Skin of body (tissue), 1 donor: ENCODE measurements at regions not wholly inside any gene's neighbourhood (a gene's known extent, or its start where the extent isn't known, plus 50 kb on each side); places are given as distances from the start of the nearest gene placed in this dataset.
A peak's percentile ranks its signal among the peaks of the same experiment; 100 is the strongest.
"Not testable (repeated sequence)": the region's sequence is repeated elsewhere in the genome, so short reads cannot be mapped to it uniquely, and the experiment has no call there.

Experiments used
- DNase-seq: peaks from one replicate; lab custom pipeline; 2025; lab: John Stamatoyannopoulos, UW

DNA sequence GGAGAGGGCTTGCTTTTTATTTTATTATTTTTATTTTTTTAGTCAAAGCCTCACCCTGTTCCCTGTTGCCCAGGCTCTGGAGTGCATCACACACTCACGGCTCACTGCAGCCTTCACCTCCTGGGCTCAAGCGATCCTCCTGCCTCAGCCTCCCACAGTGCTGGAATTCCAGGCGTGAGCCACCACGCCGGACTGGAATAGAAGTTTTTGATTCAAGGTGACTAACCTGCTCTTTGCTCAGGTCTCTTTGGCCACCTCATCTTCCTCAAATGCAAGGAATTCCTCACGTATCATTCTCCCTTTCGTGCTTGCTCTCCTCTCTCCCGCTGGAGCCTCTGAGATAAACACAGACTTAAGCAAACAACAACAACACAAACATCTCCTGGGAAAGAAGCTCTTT, 636.8 kb downstream of the ADCYAP1 start:
- no peak for DNase-seq

DNA sequence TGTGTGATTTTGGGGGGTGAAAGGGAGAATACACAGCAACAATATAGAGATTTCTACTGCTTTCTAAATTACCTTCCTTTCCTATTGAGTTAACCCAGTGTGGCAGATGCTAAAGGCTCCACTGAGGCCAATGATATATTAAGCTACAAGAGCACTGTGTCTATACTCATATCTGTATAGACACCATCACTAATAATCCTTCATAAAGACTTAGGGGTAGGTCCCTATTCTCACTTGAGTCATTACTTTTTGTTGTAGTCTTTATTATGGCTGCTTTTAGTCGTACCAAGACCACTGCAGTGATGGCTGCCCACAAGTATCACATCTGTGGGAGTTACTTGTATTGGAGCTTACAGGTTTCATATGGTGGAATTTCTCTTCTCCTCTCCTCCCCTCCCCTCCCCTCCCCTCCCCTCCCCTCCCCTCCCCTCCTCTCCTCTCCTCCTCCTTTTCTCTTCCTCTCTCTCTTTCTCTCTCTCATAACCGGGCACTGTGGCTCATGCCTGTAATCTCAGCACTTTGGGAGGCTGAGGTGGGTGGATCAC, 637.6 kb downstream of the ADCYAP1 start:
- no peak for DNase-seq

DNA sequence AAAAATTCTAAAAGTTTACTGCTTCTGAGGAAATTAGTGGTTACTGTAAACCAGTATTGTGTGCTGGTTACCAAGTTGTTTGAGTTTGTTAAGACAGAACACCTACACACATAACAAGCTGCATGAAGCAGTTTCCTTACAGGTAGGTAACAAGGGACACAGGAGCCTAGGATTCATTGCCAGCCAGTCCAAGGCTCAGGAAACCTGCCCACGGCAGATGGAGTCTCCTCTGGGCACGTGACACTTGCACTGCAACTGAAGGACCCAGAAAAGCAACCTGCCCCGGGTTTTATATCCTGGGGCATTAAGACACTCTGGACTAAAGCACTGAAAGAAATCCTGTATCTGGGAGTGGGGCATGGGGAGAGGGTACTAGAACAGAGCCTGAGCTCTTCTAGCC, 639.3 kb downstream of the ADCYAP1 start:
- DNase-seq, result no peak

DNA sequence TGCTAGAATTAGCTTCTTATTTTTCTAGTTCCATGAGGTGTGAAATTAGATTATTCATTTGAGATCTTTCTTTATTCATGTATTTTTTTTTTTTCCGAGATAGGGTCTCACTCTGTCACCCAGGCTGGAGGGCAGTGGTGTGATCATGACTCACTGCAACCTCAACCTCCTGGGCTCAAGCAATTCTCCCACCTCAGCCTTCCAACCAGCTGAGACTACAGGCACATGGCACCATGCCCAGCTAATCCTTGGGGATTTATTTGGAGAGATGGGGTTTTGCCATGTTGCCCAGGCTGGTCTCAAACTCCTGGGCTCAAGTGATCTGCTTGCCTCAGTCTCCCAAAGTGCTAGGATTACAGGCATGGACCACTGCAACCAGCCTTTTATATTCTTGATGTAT, 653.0 kb downstream of the ADCYAP1 start:
- DNase-seq, result not testable (repeated sequence)

DNA sequence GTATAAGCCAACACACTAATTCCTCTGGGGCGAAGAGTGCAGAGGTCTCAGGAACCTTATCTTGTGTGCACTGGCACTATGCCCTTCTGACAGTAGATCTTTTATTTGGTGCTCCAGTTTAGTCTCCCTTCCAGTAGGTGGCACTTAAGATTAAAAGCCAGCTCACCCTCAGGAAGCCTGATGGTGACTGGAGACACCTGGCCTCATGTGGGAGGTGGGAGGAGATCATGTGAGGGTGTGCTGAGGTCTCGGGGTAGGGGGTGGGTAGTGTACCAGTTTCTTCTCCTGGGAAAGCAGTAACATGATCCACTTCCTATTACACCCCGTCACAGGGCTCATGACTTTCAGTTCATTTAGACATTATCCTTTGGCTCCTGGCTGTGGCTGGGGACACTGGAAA, 654.9 kb downstream of the ADCYAP1 start:
- DNase-seq, result no peak

DNA sequence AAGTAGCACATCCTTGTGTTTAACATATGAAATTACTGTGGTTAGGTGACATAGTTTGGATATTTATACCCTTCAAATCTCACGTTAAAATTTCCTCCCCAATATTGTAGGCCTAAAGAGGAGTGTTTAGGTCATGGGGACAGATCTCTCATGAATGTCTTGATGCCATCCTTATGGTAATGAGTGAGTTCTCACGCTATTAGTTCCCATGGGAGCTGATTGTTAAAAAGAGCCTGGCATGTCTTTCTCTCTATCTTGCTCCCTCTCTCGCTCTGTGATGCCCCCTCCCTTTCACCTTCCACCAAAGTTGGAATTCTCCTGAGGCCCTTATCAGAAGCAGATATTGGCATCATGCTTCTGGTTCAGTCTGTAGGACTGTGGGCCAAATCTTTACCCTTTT, 660.1 kb downstream of the ADCYAP1 start:
- DNase-seq, result no peak

DNA sequence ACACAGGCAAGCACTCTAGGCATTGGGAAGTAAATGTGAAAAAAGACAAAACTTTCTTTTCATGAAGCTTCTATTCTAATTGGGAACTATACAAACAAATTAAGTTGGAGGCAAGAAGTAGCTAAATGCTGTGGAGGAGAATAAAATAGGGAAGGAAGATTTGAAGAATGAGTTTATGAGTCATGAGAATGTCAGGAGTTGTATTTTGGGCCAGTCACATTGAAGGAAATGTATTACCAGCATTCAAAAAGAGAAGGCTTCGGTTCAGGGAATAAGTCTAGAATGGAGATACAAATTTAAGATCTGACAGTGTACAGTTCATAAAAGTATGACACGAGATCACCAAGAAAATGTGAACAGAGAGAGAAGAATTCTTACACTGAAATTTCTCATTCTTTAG, 666.5 kb downstream of the ADCYAP1 start:
- DNase-seq, result no peak

DNA sequence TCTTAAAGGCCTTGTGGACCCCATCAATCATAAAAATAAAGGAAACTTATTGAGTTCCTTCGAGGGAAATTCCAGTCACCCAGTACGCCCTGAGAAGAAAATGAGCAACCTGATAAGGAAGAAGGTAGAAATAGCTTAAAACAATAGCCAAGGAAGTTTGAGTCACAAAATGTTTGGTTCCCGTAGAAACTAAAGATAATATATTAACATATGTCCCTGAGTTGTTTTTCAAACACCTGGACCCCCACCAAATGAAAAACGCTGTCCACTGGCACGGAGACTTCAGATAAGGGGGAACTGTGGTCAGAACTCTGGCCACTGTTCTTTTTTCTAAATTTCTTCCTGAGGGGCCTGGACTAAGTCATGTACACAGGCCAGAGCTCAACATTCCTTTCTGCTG, 669.1 kb downstream of the ADCYAP1 start:
- no peak for DNase-seq

DNA sequence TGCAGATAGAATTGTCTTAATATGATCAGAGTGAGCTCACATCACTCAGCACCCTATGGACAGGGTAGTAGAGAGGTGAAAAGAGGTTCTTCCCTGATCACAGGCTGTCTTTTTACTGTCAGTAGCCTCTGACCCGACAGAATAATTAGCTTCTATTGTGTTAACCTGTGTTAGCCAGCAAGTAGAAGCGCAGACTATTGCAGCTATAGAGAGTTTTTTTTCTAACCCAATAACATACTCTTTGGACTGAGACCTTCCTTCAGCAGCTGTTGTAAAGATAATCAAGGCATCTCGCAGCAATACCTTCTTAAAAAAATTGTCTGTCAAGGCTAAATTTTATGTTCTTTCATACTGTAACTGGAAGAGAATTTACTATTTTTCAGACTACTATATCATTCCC, 670.4 kb downstream of the ADCYAP1 start:
- DNase-seq, result no peak

DNA sequence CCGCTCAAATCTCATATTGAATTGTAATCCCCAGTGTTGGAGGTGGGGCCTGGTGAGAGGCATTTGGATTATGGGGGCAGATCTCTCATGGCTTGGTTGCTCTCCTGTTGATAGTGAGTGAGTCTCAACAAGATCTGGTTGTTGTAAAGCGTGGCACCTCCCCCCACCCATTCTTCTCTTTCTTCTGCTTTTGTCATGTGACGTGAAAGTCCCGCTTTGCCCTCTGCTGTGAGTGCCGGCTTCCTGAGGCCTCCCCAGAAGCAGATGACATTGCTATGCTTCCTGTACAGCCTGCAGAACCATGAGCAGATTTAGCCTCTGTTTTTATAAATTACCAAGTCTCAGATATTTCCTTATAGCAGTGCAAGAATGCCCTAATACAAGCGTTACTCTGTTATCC, 673.8 kb downstream of the ADCYAP1 start:
- DNase-seq, result no peak

DNA sequence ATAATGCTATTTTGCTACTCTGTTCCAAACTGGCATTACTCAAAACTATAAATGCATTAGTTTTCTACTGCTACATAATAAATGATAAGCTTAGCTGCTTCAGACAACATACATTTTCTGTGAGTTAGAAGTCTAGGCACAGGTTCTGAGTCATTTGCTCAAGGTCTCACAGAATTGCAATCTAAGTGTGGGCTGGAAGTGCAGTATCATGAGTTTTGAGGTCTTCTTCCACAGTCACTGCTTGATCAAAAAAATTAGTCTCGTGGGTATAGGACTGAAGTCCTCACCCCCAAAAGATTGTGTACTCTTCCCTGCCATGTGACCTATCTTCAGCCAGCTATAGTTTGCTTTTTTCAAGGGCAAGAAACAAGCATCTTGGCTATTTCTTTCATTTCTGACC, 676.9 kb downstream of the ADCYAP1 start:
- DNase-seq, result no peak

DNA sequence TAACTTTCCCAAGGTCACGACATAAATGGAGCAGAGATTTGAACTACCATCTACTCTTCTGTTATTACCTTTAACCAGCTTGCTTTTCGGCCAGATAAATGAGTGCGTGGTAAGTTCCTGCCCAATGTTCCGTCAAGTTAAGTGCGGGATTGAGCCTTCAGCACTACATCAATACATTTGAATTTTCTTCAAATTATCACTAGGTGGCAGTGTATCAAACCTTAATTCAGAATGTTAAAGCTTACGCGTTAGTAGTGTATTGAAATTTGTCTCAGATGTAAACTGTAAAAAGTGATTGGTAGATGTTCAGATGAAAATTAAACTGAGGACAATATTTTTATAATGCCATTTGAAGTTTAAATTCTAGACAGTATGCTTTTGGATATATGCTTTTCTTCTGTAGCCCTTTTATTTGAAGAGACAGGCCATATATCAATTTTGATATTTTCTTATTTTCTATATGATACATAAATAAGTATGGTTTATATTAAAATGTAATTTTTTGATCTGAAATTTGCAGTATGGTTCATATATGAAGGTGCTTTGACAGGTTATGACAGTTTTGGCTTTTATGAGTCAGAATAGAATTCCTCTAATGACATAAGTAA, 681.3 kb downstream of the ADCYAP1 start:
- DNase-seq, result peak; percentile 25

DNA sequence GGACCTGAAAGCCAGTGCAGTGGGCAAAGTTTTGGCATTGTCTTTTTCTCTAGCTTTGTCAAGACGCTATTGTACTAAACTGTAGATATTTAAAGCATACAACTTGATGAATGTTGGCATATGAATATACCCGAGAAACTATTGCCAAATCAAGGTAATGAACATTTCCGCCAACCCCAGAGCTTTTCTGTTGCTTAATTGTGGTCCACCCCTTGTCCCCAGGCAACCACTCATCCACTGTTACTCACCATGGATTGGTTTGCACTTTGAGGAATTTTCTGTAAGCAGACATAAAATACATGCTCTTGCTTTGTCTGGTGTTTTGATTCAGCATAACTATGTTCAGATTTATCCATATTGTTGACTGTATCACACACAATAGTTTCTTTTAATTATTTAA, 688.4 kb downstream of the ADCYAP1 start:
- no peak for DNase-seq

DNA sequence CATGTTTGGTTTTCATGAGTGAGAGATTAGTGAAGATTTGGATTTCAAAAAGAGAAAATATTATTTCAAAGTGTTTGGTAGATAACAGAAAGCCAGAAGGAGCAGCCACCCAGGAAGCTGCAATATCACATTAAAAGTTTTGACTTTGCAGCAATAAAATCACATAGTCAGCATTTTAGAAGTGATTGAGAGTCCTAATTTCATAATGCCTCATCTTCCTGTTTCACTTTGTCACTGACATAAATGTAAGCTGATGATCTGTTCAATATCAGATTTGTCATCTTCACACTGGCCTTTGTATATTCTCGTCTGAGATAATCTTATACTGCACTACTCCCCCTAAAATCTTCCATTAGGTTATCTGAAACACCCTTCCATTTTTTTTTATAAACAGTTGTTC, 690.5 kb downstream of the ADCYAP1 start:
- DNase-seq, result no peak

DNA sequence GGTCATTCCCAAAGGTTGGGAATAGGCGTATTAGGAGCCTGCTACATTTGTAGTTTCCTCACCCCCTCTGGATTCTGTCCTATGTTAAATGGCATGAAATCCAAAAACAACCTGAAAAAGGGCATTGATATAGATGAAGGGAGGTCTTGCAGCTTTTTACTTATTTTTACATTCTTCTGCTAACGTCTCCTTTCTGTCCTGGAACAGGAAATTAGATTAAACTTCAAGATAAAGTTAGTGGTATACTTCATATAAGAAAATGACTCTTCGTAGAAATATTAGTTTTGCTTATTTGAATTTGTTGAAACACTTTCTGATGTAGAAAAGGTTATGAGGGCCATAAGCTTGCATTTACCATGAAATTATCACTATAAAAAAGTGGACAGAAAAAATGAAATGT, 694.5 kb downstream of the ADCYAP1 start:
- no peak for DNase-seq

DNA sequence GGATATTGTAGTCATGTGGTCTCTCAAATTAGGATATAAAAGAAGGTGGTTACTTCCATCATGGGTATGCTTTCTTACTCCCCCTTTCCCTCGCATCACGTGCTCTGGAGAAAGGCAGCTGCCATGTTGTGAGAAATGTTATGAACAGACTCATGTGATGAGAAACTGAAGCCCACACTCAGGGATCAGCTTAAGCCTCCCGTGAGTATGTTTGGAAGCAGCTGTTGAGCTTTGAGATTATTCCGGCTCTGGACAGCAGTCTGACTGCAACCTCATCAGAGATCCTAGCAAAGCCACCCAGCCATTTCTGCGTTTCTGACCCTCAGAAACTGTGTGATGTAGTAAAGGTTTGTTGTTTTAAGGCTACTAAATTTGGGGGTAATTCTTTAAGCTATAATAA, 700.1 kb downstream of the ADCYAP1 start:
- no peak for DNase-seq

DNA sequence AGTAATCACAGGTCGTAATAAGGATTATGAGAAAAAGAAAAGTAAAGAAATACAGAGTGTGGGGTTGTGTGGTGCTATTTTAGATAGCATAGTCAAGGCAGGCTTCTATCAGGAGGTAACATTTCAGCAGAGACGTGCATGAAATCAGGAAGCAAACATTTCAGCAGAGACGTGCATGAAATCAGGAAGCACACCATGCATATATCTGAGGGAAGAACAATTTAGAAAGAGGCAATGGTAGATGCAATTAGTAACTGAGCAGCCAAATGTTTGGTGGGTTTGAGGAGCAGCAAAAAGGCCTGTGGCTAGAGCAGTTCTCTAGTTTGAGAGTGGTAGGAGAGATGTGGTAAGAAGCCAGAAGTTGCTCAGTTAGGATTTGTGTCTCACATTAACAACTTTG, 713.7 kb downstream of the ADCYAP1 start:
- no peak for DNase-seq

DNA sequence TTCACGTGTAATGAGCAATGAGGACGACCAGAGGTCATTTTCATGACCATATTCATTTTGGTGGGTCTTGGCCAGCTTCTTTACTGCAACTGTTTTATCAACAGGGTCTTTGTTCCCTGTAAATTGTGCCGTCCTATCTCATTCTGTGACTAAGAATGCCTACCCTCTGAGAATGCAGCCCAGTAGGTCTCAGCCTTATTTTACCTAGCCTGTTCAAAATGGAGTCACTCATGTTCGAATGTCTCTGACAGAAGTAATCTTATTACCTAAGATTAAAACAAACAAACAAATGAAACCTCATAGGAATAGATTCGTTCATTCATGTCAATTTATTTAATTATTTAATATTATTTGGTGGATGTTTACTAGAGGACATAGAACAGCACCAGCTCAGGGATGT, 714.8 kb downstream of the ADCYAP1 start:
- DNase-seq, result no peak

DNA sequence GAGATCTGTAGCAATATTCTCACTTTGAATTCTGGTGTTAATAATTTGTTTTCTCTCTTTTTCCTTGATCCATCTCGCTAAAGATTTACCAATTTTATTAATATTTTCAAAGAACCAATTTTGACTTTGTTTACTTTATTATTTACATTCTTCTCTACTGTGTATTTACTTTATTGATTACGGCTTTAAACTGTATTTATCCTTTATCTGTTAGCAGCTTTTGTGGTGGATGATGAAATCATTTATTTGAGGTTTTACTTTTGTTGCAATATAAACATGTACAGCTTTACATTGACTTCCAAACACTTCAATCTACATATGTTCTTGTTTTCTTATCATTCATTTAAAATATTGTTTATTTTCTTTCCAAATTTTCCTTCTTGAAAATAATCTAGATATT, 719.9 kb downstream of the ADCYAP1 start:
- no peak for DNase-seq

DNA sequence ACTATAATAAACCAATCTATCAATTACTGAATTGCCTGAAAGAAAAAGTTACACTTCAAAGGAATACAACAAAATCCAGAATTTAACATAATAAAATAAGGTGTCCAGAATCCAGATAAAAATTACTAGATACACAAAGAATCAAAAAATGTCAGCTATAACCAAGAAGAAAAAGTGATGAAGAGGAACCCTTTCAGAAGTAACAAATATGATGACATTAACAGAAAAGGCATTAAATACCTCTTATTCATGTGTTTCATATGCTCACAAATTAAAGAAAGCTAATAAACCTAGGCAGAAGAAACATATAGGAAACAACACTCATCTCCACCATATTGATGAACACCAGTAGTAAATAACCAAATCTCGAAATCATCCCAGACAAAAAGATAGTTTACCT, 722.8 kb downstream of the ADCYAP1 start:
- DNase-seq, result no peak

DNA sequence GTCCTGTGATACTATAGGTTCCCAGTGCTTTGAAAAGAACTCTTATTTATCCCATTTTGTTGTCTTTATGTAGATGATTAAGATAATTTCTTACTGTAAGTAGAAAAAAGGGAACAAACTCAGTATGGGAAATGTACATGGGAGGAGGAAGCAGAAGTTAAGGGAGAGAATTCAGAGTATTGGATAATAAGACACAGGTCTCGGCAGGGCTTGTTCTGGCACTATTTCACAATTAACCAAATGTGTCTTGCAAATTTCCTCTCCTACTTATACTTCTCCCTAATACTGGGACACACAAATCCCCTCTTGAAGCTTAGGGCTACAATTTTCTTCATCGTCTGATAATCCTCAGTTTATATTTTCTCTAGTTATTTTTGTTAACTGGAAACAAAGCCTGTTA, 744.0 kb downstream of the ADCYAP1 start:
- no peak for DNase-seq

DNA sequence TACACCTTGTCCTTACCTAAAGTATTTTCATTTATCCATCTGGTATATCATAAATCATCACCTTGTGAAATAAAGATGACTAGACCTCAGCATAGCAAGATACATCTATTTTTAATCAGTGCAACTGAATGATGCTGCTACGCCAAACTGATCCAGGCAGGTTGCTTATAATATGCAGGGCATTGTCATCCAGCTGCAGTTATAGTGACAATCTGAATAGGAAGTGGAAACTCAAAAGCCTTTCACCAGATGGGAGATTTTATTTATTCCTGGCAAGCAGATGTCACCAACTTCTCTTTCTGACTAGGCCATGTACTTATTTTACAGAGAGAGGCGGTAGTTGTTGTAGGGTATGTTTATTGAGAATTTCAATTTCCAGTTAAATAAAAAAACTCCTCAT, 747.3 kb downstream of the ADCYAP1 start:
- no peak for DNase-seq

DNA sequence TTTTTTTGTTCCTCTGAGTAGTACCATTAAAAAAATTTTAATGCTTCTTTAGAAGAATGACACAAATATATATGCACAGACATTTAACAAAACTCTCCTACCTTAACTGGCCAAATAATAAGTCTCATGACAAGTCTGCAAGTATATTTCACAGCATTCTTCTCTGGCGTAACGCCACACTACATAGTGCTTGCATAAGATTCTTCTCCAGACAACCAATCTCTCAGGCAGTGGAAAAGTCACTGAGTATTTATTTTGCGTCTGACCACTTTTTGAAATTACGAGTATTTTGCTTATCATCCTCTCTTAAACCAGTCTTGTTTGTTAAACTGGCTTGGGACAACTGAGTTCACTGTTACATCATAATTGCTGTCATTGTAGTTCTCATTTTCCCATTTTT, 749.2 kb downstream of the ADCYAP1 start:
- DNase-seq, result no peak

DNA sequence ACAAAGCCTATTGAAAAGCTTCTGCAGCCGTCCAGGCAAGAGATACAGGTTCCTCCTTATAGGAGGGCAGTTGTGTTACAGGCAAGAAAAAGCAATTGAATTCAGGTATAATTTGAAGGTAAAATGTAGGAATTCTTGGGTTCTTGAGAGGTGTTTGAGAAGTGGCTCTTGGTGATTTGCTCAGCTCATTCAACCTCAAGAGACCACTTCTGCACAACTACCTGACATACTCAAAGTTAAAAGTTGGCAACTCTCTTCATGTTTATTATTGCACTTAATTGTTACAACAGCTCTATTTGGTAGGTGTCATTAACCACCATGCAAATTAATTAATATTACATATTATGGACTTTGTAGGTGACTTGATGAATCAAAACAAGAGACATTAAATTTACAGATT, 753.2 kb downstream of the ADCYAP1 start:
- no peak for DNase-seq
